A549 (cell line): ENCODE measurements at regions not wholly inside any gene's neighbourhood (a gene's known extent, or its start where the extent isn't known, plus 50 kb on each side); places are given as distances from the start of the nearest gene placed in this dataset.

Experiments used
- FOSL2 ChIP-seq, 2 experiments: fragments of 450-650 bp in 1 of 2; fragments of >200 bp in 1 of 2; sonication (Bioruptor Twin) in 1 of 2; formaldehyde crosslinking; IDR thresholded peaks; 2 replicates each; pipeline versions ENCODE4 v1.5.0 to v1.6.1; 2016 to 2020; ENCODE audit warnings: mild to moderate bottlenecking in 1 of 2, moderate library complexity in 1 of 2
- HOXA7 ChIP-seq: fragments of 250-450 bp; sonication (Bioruptor Pico); IDR thresholded peaks from 2 replicates; pipeline ENCODE4 v1.5.0; 2020; ENCODE audit warnings: mild to moderate bottlenecking, moderate library complexity
- RCOR1 ChIP-seq: fragments of 150-350 bp; IDR thresholded peaks from 2 replicates; pipeline ENCODE4 v1.6.1; 2014; ENCODE audit warnings: antibody characterized with exemption, low read length, low read depth
- TF ChIP-seq, protein P1 (sequence below): fragments of >200 bp; sonication (Bioruptor Twin); formaldehyde crosslinking; IDR thresholded peaks from 3 replicates; pipeline ENCODE4 v1.5.1; 2016

- TF ChIP-seq HOXA7, result no peak
- TF ChIP-seq RCOR1, result no peak
- no peak for TF ChIP-seq FOSL2 (IDR thresholded peaks at IDR 0.05)
- TF ChIP-seq FOSL2 (CRISPR knock-in tag; IDR thresholded peaks at IDR 0.05), result no peak
- TF ChIP-seq, protein P1, sequence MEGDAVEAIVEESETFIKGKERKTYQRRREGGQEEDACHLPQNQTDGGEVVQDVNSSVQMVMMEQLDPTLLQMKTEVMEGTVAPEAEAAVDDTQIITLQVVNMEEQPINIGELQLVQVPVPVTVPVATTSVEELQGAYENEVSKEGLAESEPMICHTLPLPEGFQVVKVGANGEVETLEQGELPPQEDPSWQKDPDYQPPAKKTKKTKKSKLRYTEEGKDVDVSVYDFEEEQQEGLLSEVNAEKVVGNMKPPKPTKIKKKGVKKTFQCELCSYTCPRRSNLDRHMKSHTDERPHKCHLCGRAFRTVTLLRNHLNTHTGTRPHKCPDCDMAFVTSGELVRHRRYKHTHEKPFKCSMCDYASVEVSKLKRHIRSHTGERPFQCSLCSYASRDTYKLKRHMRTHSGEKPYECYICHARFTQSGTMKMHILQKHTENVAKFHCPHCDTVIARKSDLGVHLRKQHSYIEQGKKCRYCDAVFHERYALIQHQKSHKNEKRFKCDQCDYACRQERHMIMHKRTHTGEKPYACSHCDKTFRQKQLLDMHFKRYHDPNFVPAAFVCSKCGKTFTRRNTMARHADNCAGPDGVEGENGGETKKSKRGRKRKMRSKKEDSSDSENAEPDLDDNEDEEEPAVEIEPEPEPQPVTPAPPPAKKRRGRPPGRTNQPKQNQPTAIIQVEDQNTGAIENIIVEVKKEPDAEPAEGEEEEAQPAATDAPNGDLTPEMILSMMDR, result no peak
Measured at GRCh38 chr22:47476231-47476630, 713.8 kb downstream of the TBC1D22A start.
